K562 (cell line): ENCODE measurements at regions not wholly inside any gene's neighbourhood (a gene's known extent, or its start where the extent isn't known, plus 50 kb on each side); places are given as distances from the start of the nearest gene placed in this dataset.

Experiments used
- ATAC-seq: fragments of 200-7000 bp; cut with Tn5 transposase; 3 replicates; pipeline ENCODE4 v1.9.1; 2020; ENCODE audit warnings: moderate library complexity
- BruUV-seq: library from RNA; stranded (reverse); fragments of 400-500 nt; replicated peaks from 2 replicates; lab custom pipeline; 2021; lab: Mats Ljungman, UMichigan
- CTCF ChIA-PET: fragments of 300-600 bp; formaldehyde crosslinking; extraction: SDS; loops from one replicate; lab custom pipeline; 2021; ENCODE audit warnings: low intra/inter-chr PET ratio; lab: Yijun Ruan, JAX
- POLR2A ChIA-PET: fragments of 300-600, 350-650 bp; sonication (Branson Sonifier 250); formaldehyde crosslinking; extraction: SDS; loops from one replicate; lab custom pipeline; 2021; ENCODE audit warnings: antibody characterized with exemption, inconsistent platforms; lab: Yijun Ruan, JAX
- DNase-seq, 4 experiments: peaks; one replicate each; pipeline versions ENCODE4 v3.0.0 to v3.0.0-alpha.2; 2011 to 2018; ENCODE audit warnings: low spot score in 3 of 4, mixed read lengths in 3 of 4; ENCODE audit errors: extremely low read depth in 1 of 4
- FAIRE-seq: peaks from 2 replicates; lab custom pipeline; 2011; peaks lifted over from hg19 to GRCh38; lab: Jason Lieb, UNC
- H2AFZ ChIP-seq: 2 replicates; pipeline ENCODE4 v1.6.0; 2011; ENCODE audit warnings: low read depth, low read length, control low read depth, inconsistent platforms
- H3K27ac ChIP-seq: fragments of 200-600 bp; 3 replicates; pipeline ENCODE4 v1.8.0; 2011; ENCODE audit warnings: low read depth, mild to moderate bottlenecking, control low read depth, inconsistent platforms, low read length, moderate library complexity, mixed read lengths; ENCODE audit errors: extremely low read depth
- H3K27me3 ChIP-seq, 2 experiments: fragments of 300-600 bp in 1 of 2; 2 replicates in 1 of 2; 3 replicates in 1 of 2; pipeline versions ENCODE4 v1.6.0 to v1.8.0; 2011; ENCODE audit warnings: inconsistent platforms in 2 of 2, low read length in 2 of 2, mild to moderate bottlenecking in 1 of 2, mixed read lengths in 1 of 2, moderate library complexity in 1 of 2; ENCODE audit not compliant: control insufficient read depth in 2 of 2, insufficient read depth in 2 of 2
- H3K36me3 ChIP-seq: fragments of 300-600 bp; 3 replicates; pipeline ENCODE4 v1.8.0; 2011; ENCODE audit warnings: mild to moderate bottlenecking, low read length, inconsistent platforms; ENCODE audit not compliant: control insufficient read depth, insufficient read depth
- H3K4me1 ChIP-seq, 2 experiments: fragments of 200-600 bp in 1 of 2; replicated peaks in 1 of 2; 2 replicates in 1 of 2; 3 replicates in 1 of 2; pipeline versions ENCODE4 v1.5.1 to v1.8.0; 2011; ENCODE audit warnings: inconsistent platforms in 2 of 2, low read length in 2 of 2, mild to moderate bottlenecking in 1 of 2, mixed read lengths in 1 of 2, moderate library complexity in 1 of 2; ENCODE audit not compliant: control insufficient read depth in 2 of 2, insufficient read depth in 2 of 2
- H3K4me2 ChIP-seq: 2 replicates; pipeline ENCODE4 v1.6.1; 2011; ENCODE audit warnings: low read length, control low read depth, inconsistent platforms, mixed read lengths; ENCODE audit not compliant: insufficient read depth
- H3K4me3 ChIP-seq: fragments of 200-600 bp; sonication (generic), shearing (Covaris generic); 2 replicates; pipeline ENCODE4 v1.5.1; 2016; ENCODE audit warnings: control low read depth, inconsistent platforms
- H3K79me2 ChIP-seq: fragments of 200-600 bp; 3 replicates; pipeline ENCODE4 v1.8.0; 2011; ENCODE audit warnings: low read length, inconsistent platforms; ENCODE audit not compliant: control insufficient read depth, insufficient read depth
- H3K9ac ChIP-seq, 2 experiments: 2 replicates each; pipeline versions ENCODE4 v1.6.0 to v1.6.1; 2011; ENCODE audit warnings: low read depth in 2 of 2, low read length in 2 of 2, control low read depth in 1 of 2, inconsistent platforms in 1 of 2, mild to moderate bottlenecking in 1 of 2, mixed read lengths in 1 of 2; ENCODE audit not compliant: insufficient read depth in 1 of 2
- H3K9me1 ChIP-seq: one replicate; pipeline ENCODE4 v1.6.0; 2011; ENCODE audit warnings: inconsistent platforms, mild to moderate bottlenecking, low read length, moderate library complexity; ENCODE audit not compliant: control insufficient read depth, insufficient read depth
- H3K9me3 ChIP-seq: replicated peaks from 2 replicates; pipeline ENCODE4 v1.5.1; 2011; ENCODE audit warnings: low read depth, low read length, inconsistent platforms; ENCODE audit not compliant: control insufficient read depth, insufficient read depth
- H4K20me1 ChIP-seq: replicated peaks from 2 replicates; pipeline ENCODE4 v1.6.1; 2011; ENCODE audit warnings: low read length, inconsistent platforms, mixed read lengths; ENCODE audit not compliant: control insufficient read depth, insufficient read depth
- CEBPZ ChIP-seq: fragments of 150-350 bp; IDR thresholded peaks from 2 replicates; pipeline ENCODE4 v1.6.1; 2014; ENCODE audit warnings: low read depth, mild to moderate bottlenecking, low read length, borderline replicate concordance
- CUX1 ChIP-seq: fragments of 200-800 bp; sonication (Bioruptor generic); IDR thresholded peaks from 2 replicates; pipeline ENCODE4 v1.6.1; 2016; ENCODE audit warnings: missing genetic modification characterization, missing compliant biosample characterization
- HDAC8 ChIP-seq: fragments of 450-650 bp; IDR thresholded peaks from 2 replicates; pipeline ENCODE4 v1.6.1; 2016; ENCODE audit warnings: mild to moderate bottlenecking, missing genetic modification characterization, moderate library complexity, missing compliant biosample characterization
- NONO ChIP-seq, 2 experiments: fragments of 200-400 bp in 1 of 2; fragments of 450-650 bp in 1 of 2; formaldehyde crosslinking in 1 of 2; IDR thresholded peaks; 2 replicates each; pipeline ENCODE4 v1.6.1; 2017; ENCODE audit warnings: low read depth in 2 of 2, mild to moderate bottlenecking in 2 of 2, moderate library complexity in 2 of 2, low read length in 1 of 2
- NR3C1 ChIP-seq: sonication (generic); formaldehyde crosslinking; IDR thresholded peaks from 2 replicates; pipeline ENCODE4 v1.8.1; 2022; ENCODE audit warnings: missing genetic modification reagents
- ZNF77 ChIP-seq: fragments of 250-450 bp; sonication (Bioruptor Pico); IDR thresholded peaks from 2 replicates; pipeline ENCODE4 v1.5.0; 2020
- WGBS: fragments of 100-300 bp; shearing (Covaris generic); methylation state at CpG from one replicate; pipeline ENCODE4 v1.1.6; 2016; ENCODE audit warnings: low coverage, mixed read lengths; ENCODE audit not compliant: insufficient coverage; ENCODE audit errors: missing lambda C conversion rate; 5-methylcytosine and 5-hydroxymethylcytosine counted together
- in situ Hi-C: fragments of 300-500 bp; cut with MboI; formaldehyde crosslinking; loops from 4 replicates; pipeline ENCODE4 v1.15.0; 2018; ENCODE audit warnings: inconsistent platforms, mixed read lengths
- intact Hi-C: fragments of 100-400 bp; cut with micrococcal nuclease; formaldehyde crosslinking; loops from 2 replicates; pipeline ENCODE4 v1.14.2; 2022

GRCh38 chr2:59693231-59693959 is 860.1 kb downstream of the BCL11A start:
- Histone ChIP-seq H4K20me1 (no peaks in the 10 kb centered on the region), H3K9me1 (no peaks in the 10 kb centered on the region), H3K4me1 (no peaks in the 10 kb centered on the region), H3K27me3 (no peaks in the 10 kb centered on the region), H3K9ac (no peak overlapping the region), H3K27ac (no peak overlapping the region), H2AFZ (no peak overlapping the region), H3K79me2 (no peaks in the 10 kb centered on the region), H3K9me3 (no peaks in the 10 kb centered on the region), H3K4me2 (no peak overlapping the region), H3K4me3 (no peak overlapping the region), H3K36me3 (no peaks in the 10 kb centered on the region)
- no TSS peak for BruUV-seq
- 0% methylated on average over 2 of the region's 2 CpGs for WGBS
- no peak for ATAC-seq
- no peak for FAIRE-seq
- CTCF ChIA-PET, result no interaction called here
- TF ChIP-seq CUX1 (CRISPR knock-in tag) (no peak), HDAC8 (no peak), ZNF77 (CRISPR knock-in tag) (no peak), NR3C1 (CRISPR knock-in tag) (no peak), CEBPZ (no peak), NONO (IDR thresholded peaks at IDR 0.05; ENCODE audit: low read depth in 2 of 2, low read length in 1 of 2) (no peak)
- POLR2A ChIA-PET, result no interaction called here
- intact Hi-C loops (no loop called here), in situ Hi-C loops (no loop called here)
- DNase-seq, result no peak
